ENCODE measurements at regions not wholly inside any gene's neighbourhood (a gene's known extent, or its start where the extent isn't known, plus 50 kb on each side); places are given as distances from the start of the nearest gene placed in this dataset.
"Not testable (repeated sequence)": the region's sequence is repeated elsewhere in the genome, so short reads cannot be mapped to it uniquely, and the experiment has no call there.

DNA sequence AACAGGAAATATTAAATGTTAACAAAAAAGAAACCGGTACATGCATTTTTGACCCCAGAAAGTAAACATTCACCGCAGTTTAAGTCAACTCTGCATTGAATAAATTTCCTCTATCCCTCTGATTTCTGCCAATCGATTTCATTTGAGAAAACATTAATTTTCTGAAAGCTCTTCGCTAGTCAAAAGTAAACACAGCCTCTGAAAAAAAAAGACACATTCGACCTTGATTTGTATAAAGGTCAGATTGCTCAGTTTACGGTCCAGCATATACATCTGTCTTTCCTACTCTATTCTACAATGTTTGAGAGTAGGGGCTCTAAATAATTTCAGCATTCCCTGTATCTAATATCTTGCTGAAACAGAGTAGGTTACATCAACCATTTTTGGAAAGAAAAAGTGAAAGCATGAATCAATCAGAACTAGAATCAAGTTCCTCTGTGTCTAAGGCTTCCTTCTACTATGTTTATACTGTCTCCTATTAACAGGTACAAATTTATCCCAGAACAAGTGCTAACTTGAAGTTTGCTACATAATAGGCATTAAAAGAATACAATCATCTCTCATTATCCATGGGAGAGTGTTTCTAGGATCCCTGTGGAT is 243.8 kb downstream of the UBE2NL start:
- H3K4me3 Mint-ChIP-seq; H3K9me3 Mint-ChIP-seq; H3K27me3 ChIP-seq (ENCODE audit: control insufficient read depth, insufficient read depth, low read length); H3K4me1 Mint-ChIP-seq; H3K36me3 ChIP-seq (ENCODE audit: control insufficient read depth, insufficient read depth, low read length); DNase-seq; H3K36me3 Mint-ChIP-seq; H3K9me3 ChIP-seq (ENCODE audit: control insufficient read depth in 2 of 2, low read length in 2 of 2); H3K4me1 ChIP-seq (ENCODE audit: control insufficient read depth, insufficient read depth, low read length, poor library complexity, severe bottlenecking); H3K4me3 ChIP-seq (ENCODE audit: low read depth, low read length); H3K27ac Mint-ChIP-seq; H3K27me3 Mint-ChIP-seq; ATAC-seq (ENCODE audit: low read depth in 2 of 2); H3K27ac ChIP-seq (ENCODE audit: insufficient read depth, low read length, poor library complexity, severe bottlenecking): not testable (repeated sequence)

DNA sequence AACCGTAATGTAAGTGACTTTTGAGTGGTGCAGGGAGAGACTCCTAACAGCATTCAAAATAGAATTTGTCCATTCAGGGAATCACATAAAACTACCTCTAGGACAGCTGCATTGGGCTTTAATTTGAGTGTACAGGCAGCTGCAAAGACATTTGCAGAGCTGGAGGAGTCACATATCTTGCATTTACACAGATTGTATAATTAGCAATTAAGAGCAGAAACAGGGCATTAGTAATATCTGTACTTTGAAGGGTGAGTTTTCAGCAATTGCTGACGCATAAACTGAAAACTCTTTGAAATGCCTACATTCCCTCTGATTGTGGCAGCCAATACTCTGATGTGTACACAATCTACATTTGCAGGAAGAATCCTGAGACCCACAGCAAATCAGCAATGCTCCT is 245.6 kb downstream of the UBE2NL start:
- not testable (repeated sequence) for H3K9me3 Mint-ChIP-seq; H3K36me3 Mint-ChIP-seq; H3K27ac ChIP-seq (ENCODE audit: insufficient read depth, low read length, poor library complexity, severe bottlenecking); H3K36me3 ChIP-seq (ENCODE audit: control insufficient read depth, insufficient read depth, low read length); DNase-seq; H3K4me1 ChIP-seq (ENCODE audit: control insufficient read depth, insufficient read depth, low read length, poor library complexity, severe bottlenecking); H3K9me3 ChIP-seq (ENCODE audit: control insufficient read depth in 2 of 2, low read length in 2 of 2); H3K27ac Mint-ChIP-seq; H3K4me3 Mint-ChIP-seq; H3K4me3 ChIP-seq (ENCODE audit: low read depth, low read length); ATAC-seq (ENCODE audit: low read depth in 2 of 2); H3K27me3 ChIP-seq (ENCODE audit: control insufficient read depth, insufficient read depth, low read length); H3K4me1 Mint-ChIP-seq; H3K27me3 Mint-ChIP-seq

DNA sequence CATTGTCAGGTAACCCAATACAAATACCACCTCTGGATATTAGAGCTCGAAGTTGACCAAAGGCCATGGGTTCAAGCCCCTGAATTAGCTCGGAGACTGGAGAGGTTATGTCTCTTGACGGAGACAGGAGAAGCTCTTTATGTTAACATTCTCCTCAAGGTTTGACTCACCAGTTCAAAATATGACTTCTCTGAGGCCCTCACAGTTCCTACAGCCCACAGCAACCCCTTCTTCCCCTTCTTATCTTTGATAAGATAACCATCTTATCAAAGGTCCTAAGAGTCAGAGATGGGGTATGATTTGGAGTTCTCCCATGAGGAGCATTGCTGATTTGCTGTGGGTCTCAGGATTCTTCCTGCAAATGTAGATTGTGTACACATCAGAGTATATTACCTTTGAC is 246.6 kb downstream of the UBE2NL start:
- not testable (repeated sequence) for H3K27me3 ChIP-seq (ENCODE audit: control insufficient read depth, insufficient read depth, low read length); H3K4me3 Mint-ChIP-seq; H3K27ac ChIP-seq (ENCODE audit: insufficient read depth, low read length, poor library complexity, severe bottlenecking); ATAC-seq (ENCODE audit: low read depth in 2 of 2); H3K27ac Mint-ChIP-seq; H3K9me3 Mint-ChIP-seq; H3K36me3 ChIP-seq (ENCODE audit: control insufficient read depth, insufficient read depth, low read length); H3K27me3 Mint-ChIP-seq; H3K36me3 Mint-ChIP-seq; H3K9me3 ChIP-seq (ENCODE audit: control insufficient read depth in 2 of 2, low read length in 2 of 2); H3K4me1 ChIP-seq (ENCODE audit: control insufficient read depth, insufficient read depth, low read length, poor library complexity, severe bottlenecking); DNase-seq; H3K4me1 Mint-ChIP-seq; H3K4me3 ChIP-seq (ENCODE audit: low read depth, low read length)

DNA sequence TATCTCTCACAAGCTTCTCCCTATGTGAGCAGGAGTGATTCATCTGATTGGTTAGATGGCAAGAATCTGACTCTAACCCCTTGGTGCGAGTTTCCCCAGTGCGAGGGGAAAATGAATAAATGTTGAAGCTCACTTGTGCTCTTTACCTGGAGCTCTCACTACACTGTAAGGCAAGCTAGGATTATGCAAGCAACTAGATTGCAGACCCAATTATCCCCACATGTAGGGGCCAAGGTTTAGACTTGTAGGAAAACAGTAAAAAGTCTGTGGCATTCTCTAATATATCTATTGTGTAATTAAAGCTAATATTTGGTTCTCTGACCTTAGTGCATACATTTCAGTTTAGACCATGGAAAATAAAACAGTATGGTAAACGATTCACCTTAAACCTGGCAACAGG is 247.2 kb downstream of the UBE2NL start:
- not testable (repeated sequence) for H3K27me3 Mint-ChIP-seq, H3K4me1 Mint-ChIP-seq, H3K9me3 Mint-ChIP-seq

DNA sequence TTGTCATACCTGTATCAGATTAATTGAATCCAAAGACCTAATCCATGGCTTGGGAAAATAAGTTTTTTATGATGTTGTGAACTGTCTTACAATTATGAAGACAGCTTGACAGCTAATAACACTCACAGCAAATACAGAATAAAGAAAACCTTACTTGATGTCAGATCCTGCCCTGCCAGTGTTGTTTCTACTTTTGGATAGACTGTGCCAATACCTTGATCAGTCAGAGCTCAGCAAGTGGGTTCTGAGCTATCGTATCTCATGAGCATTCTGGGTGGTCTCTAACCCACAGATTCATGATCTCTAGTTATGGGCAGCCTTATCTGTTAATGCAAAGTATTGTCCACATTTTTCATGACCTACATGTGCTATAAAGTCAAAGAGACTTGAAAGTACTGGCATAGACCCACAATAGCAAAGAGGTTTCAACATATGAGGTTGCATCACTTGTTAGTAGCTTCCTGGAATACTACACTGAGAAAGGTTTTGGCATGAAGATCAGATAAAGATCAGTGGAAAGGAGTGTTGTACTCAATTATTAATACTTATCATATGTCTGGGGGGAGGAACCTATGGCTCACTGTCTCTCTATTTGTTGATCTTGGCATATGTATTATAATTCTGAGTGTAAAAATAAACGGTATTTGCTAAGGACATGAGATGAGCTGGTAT is 250.7 kb downstream of the UBE2NL start:
- not testable (repeated sequence) for H3K4me3 Mint-ChIP-seq; H3K4me3 ChIP-seq (ENCODE audit: low read depth, low read length); H3K4me1 ChIP-seq (ENCODE audit: control insufficient read depth, insufficient read depth, low read length, poor library complexity, severe bottlenecking); DNase-seq; H3K27me3 Mint-ChIP-seq; H3K9me3 Mint-ChIP-seq; H3K27me3 ChIP-seq (ENCODE audit: control insufficient read depth, insufficient read depth, low read length); H3K27ac ChIP-seq (ENCODE audit: insufficient read depth, low read length, poor library complexity, severe bottlenecking); H3K36me3 ChIP-seq (ENCODE audit: control insufficient read depth, insufficient read depth, low read length); H3K36me3 Mint-ChIP-seq; H3K27ac Mint-ChIP-seq; H3K9me3 ChIP-seq (ENCODE audit: control insufficient read depth in 2 of 2, low read length in 2 of 2); ATAC-seq (ENCODE audit: low read depth in 2 of 2); H3K4me1 Mint-ChIP-seq

More for the DNA sequence above, 247.2 kb downstream of the UBE2NL start:
- not testable (repeated sequence) for H3K27ac ChIP-seq (ENCODE audit: insufficient read depth, low read length, poor library complexity, severe bottlenecking); H3K27ac Mint-ChIP-seq; H3K4me3 Mint-ChIP-seq; H3K36me3 ChIP-seq (ENCODE audit: control insufficient read depth, insufficient read depth, low read length); H3K4me1 ChIP-seq (ENCODE audit: control insufficient read depth, insufficient read depth, low read length, poor library complexity, severe bottlenecking); H3K4me3 ChIP-seq (ENCODE audit: low read depth, low read length); H3K27me3 ChIP-seq (ENCODE audit: control insufficient read depth, insufficient read depth, low read length); ATAC-seq (ENCODE audit: low read depth in 2 of 2); H3K36me3 Mint-ChIP-seq; H3K9me3 ChIP-seq (ENCODE audit: control insufficient read depth in 2 of 2, low read length in 2 of 2); DNase-seq

DNA sequence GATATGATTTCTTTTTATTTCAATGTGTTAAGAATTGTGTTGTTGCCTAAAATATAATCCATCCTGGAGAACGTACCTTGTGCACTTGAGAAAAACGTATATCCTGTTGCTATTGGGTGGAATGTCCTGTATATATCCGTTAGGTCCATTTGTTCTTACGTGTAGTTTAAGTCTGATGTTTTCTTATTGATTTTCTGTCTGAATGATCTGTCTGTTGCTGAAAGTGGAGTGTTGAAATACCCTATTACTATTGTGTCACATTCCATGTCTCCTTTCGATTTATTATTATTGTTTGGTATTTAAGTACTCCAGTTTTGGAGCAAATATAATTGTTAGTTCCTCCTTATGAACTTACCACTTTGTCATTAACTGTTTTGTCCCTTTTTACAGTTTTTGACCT is 270.6 kb downstream of the UBE2NL start:
- H3K4me1 ChIP-seq (ENCODE audit: control insufficient read depth, insufficient read depth, low read length, poor library complexity, severe bottlenecking); H3K9me3 Mint-ChIP-seq; H3K27me3 ChIP-seq (ENCODE audit: control insufficient read depth, insufficient read depth, low read length); H3K27me3 Mint-ChIP-seq; DNase-seq; H3K4me1 Mint-ChIP-seq; ATAC-seq (ENCODE audit: low read depth in 2 of 2); H3K9me3 ChIP-seq (ENCODE audit: control insufficient read depth in 2 of 2, low read length in 2 of 2); H3K4me3 Mint-ChIP-seq; H3K36me3 Mint-ChIP-seq; H3K27ac ChIP-seq (ENCODE audit: insufficient read depth, low read length, poor library complexity, severe bottlenecking); H3K4me3 ChIP-seq (ENCODE audit: low read depth, low read length); H3K27ac Mint-ChIP-seq; H3K36me3 ChIP-seq (ENCODE audit: control insufficient read depth, insufficient read depth, low read length): not testable (repeated sequence)

DNA sequence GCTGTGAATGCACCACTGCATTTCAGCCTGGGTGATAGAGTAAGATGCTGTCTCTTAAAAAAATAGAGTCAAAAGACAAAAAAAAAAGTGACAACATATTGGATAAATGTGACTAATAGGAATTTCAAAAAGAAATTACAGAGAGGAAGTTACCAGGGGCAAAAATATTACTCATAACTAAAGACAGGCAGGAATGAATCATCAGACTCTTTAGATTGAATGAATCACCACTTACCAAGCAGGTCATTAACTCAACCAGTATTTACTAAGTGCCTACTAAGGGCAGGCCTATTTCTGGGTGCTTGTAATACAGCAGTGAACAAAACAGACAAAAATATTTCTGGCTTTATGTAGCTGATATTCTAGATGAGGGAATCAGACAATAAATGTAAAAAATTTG is 301.3 kb downstream of the UBE2NL start:
- H3K9me3 Mint-ChIP-seq; H3K36me3 ChIP-seq (ENCODE audit: control insufficient read depth, insufficient read depth, low read length); H3K4me3 Mint-ChIP-seq; H3K9me3 ChIP-seq (ENCODE audit: control insufficient read depth in 2 of 2, low read length in 2 of 2); DNase-seq; H3K27ac ChIP-seq (ENCODE audit: insufficient read depth, low read length, poor library complexity, severe bottlenecking); H3K36me3 Mint-ChIP-seq; H3K4me1 Mint-ChIP-seq; H3K27ac Mint-ChIP-seq; H3K27me3 Mint-ChIP-seq; H3K4me1 ChIP-seq (ENCODE audit: control insufficient read depth, insufficient read depth, low read length, poor library complexity, severe bottlenecking); H3K27me3 ChIP-seq (ENCODE audit: control insufficient read depth, insufficient read depth, low read length); H3K4me3 ChIP-seq (ENCODE audit: low read depth, low read length): not testable (repeated sequence)
- ATAC-seq (ENCODE audit: low read depth in 2 of 2) = peak; percentile 77 to 81

DNA sequence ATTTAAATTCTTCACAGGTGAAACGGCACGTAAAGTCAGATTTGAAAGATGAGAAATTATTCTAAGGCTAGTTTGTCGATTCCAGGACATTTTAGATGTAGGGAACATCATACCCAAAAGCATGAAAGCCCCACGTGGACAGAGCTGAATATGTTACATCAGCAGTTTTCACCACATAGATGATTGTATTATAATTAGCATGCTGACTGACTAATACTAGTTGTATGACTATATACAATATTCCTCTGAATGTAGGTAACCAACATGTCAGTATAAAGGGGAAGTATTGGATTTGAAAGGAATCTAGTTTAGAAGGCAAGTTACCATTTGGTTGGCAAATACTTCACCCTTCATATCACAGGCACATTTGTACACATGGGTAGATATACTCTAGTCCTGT is 304.6 kb downstream of the UBE2NL start:
- H3K36me3 Mint-ChIP-seq; H3K27ac ChIP-seq (ENCODE audit: insufficient read depth, low read length, poor library complexity, severe bottlenecking); H3K27me3 ChIP-seq (ENCODE audit: control insufficient read depth, insufficient read depth, low read length); H3K27me3 Mint-ChIP-seq; H3K4me3 Mint-ChIP-seq; H3K36me3 ChIP-seq (ENCODE audit: control insufficient read depth, insufficient read depth, low read length); ATAC-seq (ENCODE audit: low read depth in 2 of 2); H3K9me3 ChIP-seq (ENCODE audit: control insufficient read depth in 2 of 2, low read length in 2 of 2); H3K27ac Mint-ChIP-seq; H3K9me3 Mint-ChIP-seq; H3K4me3 ChIP-seq (ENCODE audit: low read depth, low read length); H3K4me1 ChIP-seq (ENCODE audit: control insufficient read depth, insufficient read depth, low read length, poor library complexity, severe bottlenecking); DNase-seq; H3K4me1 Mint-ChIP-seq: not testable (repeated sequence)

Data from CD4-positive, CD25-positive, alpha-beta regulatory T cell (primary cell).